Panc1 (cell line): ENCODE measurements at regions not wholly inside any gene's neighbourhood (a gene's known extent, or its start where the extent isn't known, plus 50 kb on each side); places are given as distances from the start of the nearest gene placed in this dataset.

Experiments used
- ATAC-seq: fragments of 200-7000 bp; cut with Tn5 transposase; 2 replicates; pipeline ENCODE4 v1.9.1; 2020; ENCODE audit warnings: mild to moderate bottlenecking, moderate library complexity
- BruUV-seq: library from RNA; stranded (reverse); fragments of 400-500 nt; replicated peaks from 2 replicates; lab custom pipeline; 2021; lab: Mats Ljungman, UMichigan
- CTCF ChIA-PET: fragments of 300-600 bp; sonication (Branson Sonifier 250); formaldehyde crosslinking; loops from one replicate; lab custom pipeline; 2022; ENCODE audit warnings: antibody characterized with exemption; lab: Charles Lee
- POLR2A ChIA-PET: fragments of 300-600 bp; sonication (Branson Sonifier 250); formaldehyde crosslinking; loops from one replicate; lab custom pipeline; 2022; ENCODE audit warnings: antibody characterized with exemption; lab: Charles Lee
- DNase-seq: peaks from one replicate; pipeline ENCODE4 v3.0.0-alpha.2; 2010; ENCODE audit warnings: low read depth, low spot score
- H3K27ac ChIP-seq: 2 replicates; pipeline ENCODE4 v1.5.1; 2011; ENCODE audit warnings: mild to moderate bottlenecking, low read length, inconsistent platforms
- H3K27me3 ChIP-seq: fragments of 200-500 bp; sonication (Bioruptor generic); 2 replicates; pipeline ENCODE4 v1.6.0; 2014; ENCODE audit warnings: low read length, inconsistent platforms; ENCODE audit not compliant: control insufficient read depth, insufficient read depth
- H3K36me3 ChIP-seq: fragments of 200-500 bp; sonication (Bioruptor generic); 2 replicates; pipeline ENCODE4 v1.5.1; 2014; ENCODE audit warnings: inconsistent platforms, mild to moderate bottlenecking, low read length, moderate library complexity; ENCODE audit not compliant: control insufficient read depth, insufficient read depth
- H3K4me1 ChIP-seq: 2 replicates; pipeline ENCODE4 v1.5.1; 2011; ENCODE audit warnings: inconsistent platforms, mild to moderate bottlenecking, low read length, moderate library complexity; ENCODE audit not compliant: control insufficient read depth, insufficient read depth
- H3K4me3 ChIP-seq, 2 experiments: 2 replicates each; pipeline ENCODE4 v1.5.1; 2011 to 2012; ENCODE audit warnings: low read depth in 2 of 2, low read length in 2 of 2, mild to moderate bottlenecking in 2 of 2, inconsistent platforms in 1 of 2, moderate library complexity in 1 of 2
- H3K9me3 ChIP-seq: fragments of 200-500 bp; sonication (Bioruptor generic); 2 replicates; pipeline ENCODE4 v1.5.1; 2014; ENCODE audit warnings: low read depth, mild to moderate bottlenecking, inconsistent platforms, low read length, moderate library complexity; ENCODE audit not compliant: control insufficient read depth, insufficient read depth
- CTCF ChIP-seq: fragments of 450-650 bp; IDR thresholded peaks from 2 replicates; pipeline ENCODE4 v1.5.1; 2017; ENCODE audit warnings: mild to moderate bottlenecking
- POLR2AphosphoS5 ChIP-seq: IDR thresholded peaks from 2 replicates; pipeline ENCODE4 v1.6.1; 2012; ENCODE audit warnings: mild to moderate bottlenecking, low read depth, low read length, moderate library complexity
- SIN3A ChIP-seq: IDR thresholded peaks from 2 replicates; pipeline ENCODE4 v1.6.1; 2012; ENCODE audit warnings: low read depth, mild to moderate bottlenecking, low read length, moderate library complexity, borderline replicate concordance; ENCODE audit not compliant: insufficient read depth
- TCF7L2 ChIP-seq: IDR thresholded peaks from 2 replicates; pipeline ENCODE4 v1.6.1; 2011; ENCODE audit warnings: mild to moderate bottlenecking, low read depth, low read length, inconsistent platforms
- in situ Hi-C: cut with HindIII; loops from 2 replicates; pipeline ENCODE4 v1.10.0; 2016; ENCODE audit warnings: low sequenced_read_pairs, low pct_unique_long_range_greater_than_20kb
- intact Hi-C: fragments of 100-400 bp; cut with micrococcal nuclease; formaldehyde crosslinking; loops from one replicate; pipeline ENCODE4 v1.10.0; 2022; ENCODE audit not compliant: unreplicated experiment
- TF ChIP-seq, protein P1 (sequence below), 2 experiments: IDR thresholded peaks; 2 replicates each; pipeline ENCODE4 v1.6.1; 2011 to 2012; ENCODE audit warnings: low read depth in 2 of 2, control low read depth in 1 of 2, low read length in 1 of 2, mild to moderate bottlenecking in 1 of 2, moderate library complexity in 1 of 2; ENCODE audit not compliant: insufficient read depth in 1 of 2

GRCh38 chr3:59854-60253, 136.7 kb upstream of the CHL1 start:
- DNase-seq, result no peak
- no TSS peak for BruUV-seq
- ChIA-PET POLR2A (no interaction called here), CTCF (no interaction called here)
- in situ Hi-C loops, result no loop called here
- Histone ChIP-seq H3K27ac (no peak overlapping the region), H3K27me3 (no peaks in the 10 kb centered on the region), H3K4me1 (no peaks in the 10 kb centered on the region), H3K36me3 (no peaks in the 10 kb centered on the region), H3K4me3 (no peak overlapping the region), H3K9me3 (no peaks in the 10 kb centered on the region)
- ATAC-seq, result no peak
- intact Hi-C loops, result no loop called here
- no peak for TF ChIP-seq TCF7L2
- TF ChIP-seq CTCF, result no peak
- no peak for TF ChIP-seq POLR2AphosphoS5
- TF ChIP-seq, protein P1, sequence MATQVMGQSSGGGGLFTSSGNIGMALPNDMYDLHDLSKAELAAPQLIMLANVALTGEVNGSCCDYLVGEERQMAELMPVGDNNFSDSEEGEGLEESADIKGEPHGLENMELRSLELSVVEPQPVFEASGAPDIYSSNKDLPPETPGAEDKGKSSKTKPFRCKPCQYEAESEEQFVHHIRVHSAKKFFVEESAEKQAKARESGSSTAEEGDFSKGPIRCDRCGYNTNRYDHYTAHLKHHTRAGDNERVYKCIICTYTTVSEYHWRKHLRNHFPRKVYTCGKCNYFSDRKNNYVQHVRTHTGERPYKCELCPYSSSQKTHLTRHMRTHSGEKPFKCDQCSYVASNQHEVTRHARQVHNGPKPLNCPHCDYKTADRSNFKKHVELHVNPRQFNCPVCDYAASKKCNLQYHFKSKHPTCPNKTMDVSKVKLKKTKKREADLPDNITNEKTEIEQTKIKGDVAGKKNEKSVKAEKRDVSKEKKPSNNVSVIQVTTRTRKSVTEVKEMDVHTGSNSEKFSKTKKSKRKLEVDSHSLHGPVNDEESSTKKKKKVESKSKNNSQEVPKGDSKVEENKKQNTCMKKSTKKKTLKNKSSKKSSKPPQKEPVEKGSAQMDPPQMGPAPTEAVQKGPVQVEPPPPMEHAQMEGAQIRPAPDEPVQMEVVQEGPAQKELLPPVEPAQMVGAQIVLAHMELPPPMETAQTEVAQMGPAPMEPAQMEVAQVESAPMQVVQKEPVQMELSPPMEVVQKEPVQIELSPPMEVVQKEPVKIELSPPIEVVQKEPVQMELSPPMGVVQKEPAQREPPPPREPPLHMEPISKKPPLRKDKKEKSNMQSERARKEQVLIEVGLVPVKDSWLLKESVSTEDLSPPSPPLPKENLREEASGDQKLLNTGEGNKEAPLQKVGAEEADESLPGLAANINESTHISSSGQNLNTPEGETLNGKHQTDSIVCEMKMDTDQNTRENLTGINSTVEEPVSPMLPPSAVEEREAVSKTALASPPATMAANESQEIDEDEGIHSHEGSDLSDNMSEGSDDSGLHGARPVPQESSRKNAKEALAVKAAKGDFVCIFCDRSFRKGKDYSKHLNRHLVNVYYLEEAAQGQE (IDR thresholded peaks at IDR 0.05; ENCODE audit: insufficient read depth in 1 of 2, low read depth in 2 of 2, low read length in 1 of 2), result no peak
- no peak for TF ChIP-seq SIN3A

- BruUV-seq, result no TSS peak
- H3K36me3 ChIP-seq, result no peaks in the 10 kb centered on the region
- no peak overlapping the region for H3K27ac ChIP-seq
- H3K4me1 ChIP-seq, result no peaks in the 10 kb centered on the region
- ChIA-PET CTCF (no interaction called here), POLR2A (no interaction called here)
- in situ Hi-C loops (no loop called here), intact Hi-C loops (no loop called here)
- DNase-seq (no peak), ATAC-seq (no peak)
- H3K4me3 ChIP-seq, result no peak overlapping the region
- H3K9me3 ChIP-seq, result no peaks in the 10 kb centered on the region
- no peaks in the 10 kb centered on the region for H3K27me3 ChIP-seq
- TF ChIP-seq, protein P1 (IDR thresholded peaks at IDR 0.05; ENCODE audit: insufficient read depth in 1 of 2, low read depth in 2 of 2, low read length in 1 of 2), result no peak
- TF ChIP-seq POLR2AphosphoS5 (no peak), SIN3A (no peak), TCF7L2 (no peak), CTCF (no peak)
These were observed 133.3 kb upstream of the CHL1 start for GRCh38 chr3:63095-63765.
